ENCODE measurements at regions not wholly inside any gene's neighbourhood (a gene's known extent, or its start where the extent isn't known, plus 50 kb on each side); places are given as distances from the start of the nearest gene placed in this dataset.

- TF ChIP-seq ELK1 (CRISPR knock-in tag; IDR thresholded peaks at IDR 0.05) (no peak), ATF2 (CRISPR knock-in tag; IDR thresholded peaks at IDR 0.05) (no peak), ZFX (CRISPR knock-in tag; IDR thresholded peaks at IDR 0.05) (no peak), ATF1 (CRISPR knock-in tag; IDR thresholded peaks at IDR 0.05) (no peak), ATF1 (tag; IDR thresholded peaks at IDR 0.05) (no peak), POLR2G (IDR thresholded peaks at IDR 0.05; ENCODE audit: low read depth, low read length) (no peak), JUND (IDR thresholded peaks at IDR 0.05; ENCODE audit: borderline replicate concordance, low read depth, low read length) (no peak), JUND (tag; IDR thresholded peaks at IDR 0.05; ENCODE audit: borderline replicate concordance, low read depth, low read length) (no peak), ZBTB9 (CRISPR knock-in tag; IDR thresholded peaks at IDR 0.05) (no peak), CTCF (IDR thresholded peaks at IDR 0.05 in 2 of 3, conservative IDR thresholded peaks at IDR 0.05 in 1 of 3; ENCODE audit: insufficient read depth in 2 of 3, low read depth in 1 of 3, low read length in 3 of 3) (no peak), YY1 (IDR thresholded peaks at IDR 0.05; ENCODE audit: borderline replicate concordance in 1 of 3, control insufficient read depth in 1 of 3, extremely low read depth in 1 of 3, insufficient read depth in 3 of 3, insufficient read length in 1 of 3, insufficient replicate concordance in 2 of 3, low read depth in 1 of 3, low read length in 2 of 3) (no peak), KAT7 (CRISPR knock-in tag; IDR thresholded peaks at IDR 0.05; ENCODE audit: borderline replicate concordance) (no peak)
- TF ChIP-seq, protein P1, sequence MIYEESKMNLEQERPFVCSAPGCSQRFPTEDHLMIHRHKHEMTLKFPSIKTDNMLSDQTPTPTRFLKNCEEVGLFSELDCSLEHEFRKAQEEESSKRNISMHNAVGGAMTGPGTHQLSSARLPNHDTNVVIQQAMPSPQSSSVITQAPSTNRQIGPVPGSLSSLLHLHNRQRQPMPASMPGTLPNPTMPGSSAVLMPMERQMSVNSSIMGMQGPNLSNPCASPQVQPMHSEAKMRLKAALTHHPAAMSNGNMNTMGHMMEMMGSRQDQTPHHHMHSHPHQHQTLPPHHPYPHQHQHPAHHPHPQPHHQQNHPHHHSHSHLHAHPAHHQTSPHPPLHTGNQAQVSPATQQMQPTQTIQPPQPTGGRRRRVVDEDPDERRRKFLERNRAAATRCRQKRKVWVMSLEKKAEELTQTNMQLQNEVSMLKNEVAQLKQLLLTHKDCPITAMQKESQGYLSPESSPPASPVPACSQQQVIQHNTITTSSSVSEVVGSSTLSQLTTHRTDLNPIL (CRISPR knock-in tag; IDR thresholded peaks at IDR 0.05): no peak
These were observed 136.2 kb downstream of the ASB7 start for GRCh38 chr15:100738614-100739013.

Data from K562 (cell line).